ENCODE measurements at regions not wholly inside any gene's neighbourhood (a gene's known extent, or its start where the extent isn't known, plus 50 kb on each side); places are given as distances from the start of the nearest gene placed in this dataset.

DNA sequence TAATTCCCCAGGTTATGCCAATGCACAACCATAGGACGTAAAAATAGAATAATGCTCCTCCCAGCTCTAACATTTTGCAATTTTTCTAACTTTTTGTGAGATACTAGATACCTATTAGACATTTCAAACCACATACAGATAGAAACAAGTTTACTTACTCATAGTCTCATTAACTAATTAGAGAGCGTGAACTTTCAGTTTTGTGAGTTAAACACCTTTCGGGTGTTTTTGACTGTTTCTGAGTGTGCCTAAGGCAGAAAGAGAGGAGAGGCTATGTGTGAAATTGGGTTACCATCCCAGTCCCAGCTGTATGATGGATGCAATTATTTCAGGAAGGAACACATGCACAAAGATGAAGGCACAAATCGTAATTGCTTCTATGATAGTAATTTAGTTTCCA is 300.4 kb upstream of the POU1F1 start:
- TF ChIP-seq, protein P1, sequence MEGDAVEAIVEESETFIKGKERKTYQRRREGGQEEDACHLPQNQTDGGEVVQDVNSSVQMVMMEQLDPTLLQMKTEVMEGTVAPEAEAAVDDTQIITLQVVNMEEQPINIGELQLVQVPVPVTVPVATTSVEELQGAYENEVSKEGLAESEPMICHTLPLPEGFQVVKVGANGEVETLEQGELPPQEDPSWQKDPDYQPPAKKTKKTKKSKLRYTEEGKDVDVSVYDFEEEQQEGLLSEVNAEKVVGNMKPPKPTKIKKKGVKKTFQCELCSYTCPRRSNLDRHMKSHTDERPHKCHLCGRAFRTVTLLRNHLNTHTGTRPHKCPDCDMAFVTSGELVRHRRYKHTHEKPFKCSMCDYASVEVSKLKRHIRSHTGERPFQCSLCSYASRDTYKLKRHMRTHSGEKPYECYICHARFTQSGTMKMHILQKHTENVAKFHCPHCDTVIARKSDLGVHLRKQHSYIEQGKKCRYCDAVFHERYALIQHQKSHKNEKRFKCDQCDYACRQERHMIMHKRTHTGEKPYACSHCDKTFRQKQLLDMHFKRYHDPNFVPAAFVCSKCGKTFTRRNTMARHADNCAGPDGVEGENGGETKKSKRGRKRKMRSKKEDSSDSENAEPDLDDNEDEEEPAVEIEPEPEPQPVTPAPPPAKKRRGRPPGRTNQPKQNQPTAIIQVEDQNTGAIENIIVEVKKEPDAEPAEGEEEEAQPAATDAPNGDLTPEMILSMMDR (IDR thresholded peaks at IDR 0.05 in 4 of 5, conservative IDR thresholded peaks at IDR 0.05 in 1 of 5), result no peak
- TF ChIP-seq POLR2A (IDR thresholded peaks at IDR 0.05), result no peak

Measured in gastrocnemius medialis (tissue), 4 donors.